ENCODE measurements at regions not wholly inside any gene's neighbourhood (a gene's known extent, or its start where the extent isn't known, plus 50 kb on each side); places are given as distances from the start of the nearest gene placed in this dataset.
"Not testable (repeated sequence)": the region's sequence is repeated elsewhere in the genome, so short reads cannot be mapped to it uniquely, and the experiment has no call there.

GRCh38 chr10:46720811-46721518, 142.0 kb downstream of the SYT15 start:
- not testable (repeated sequence) for TF ChIP-seq CHD2 (IDR thresholded peaks at IDR 0.05; ENCODE audit: low read depth, low read length); LARP7 (IDR thresholded peaks at IDR 0.05); POLR2A (conservative IDR thresholded peaks at IDR 0.05); IRF2 (CRISPR knock-in tag; IDR thresholded peaks at IDR 0.05); MAZ (CRISPR knock-in tag; conservative IDR thresholded peaks at IDR 0.05 in 1 of 2, IDR thresholded peaks at IDR 0.05 in 1 of 2); CREB3L1 (IDR thresholded peaks at IDR 0.05; ENCODE audit: borderline replicate concordance, low read depth); POLR2AphosphoS5 (IDR thresholded peaks at IDR 0.05; ENCODE audit: control insufficient read depth, insufficient read depth, low read depth, low read length); SNAPC5 (CRISPR knock-in tag; IDR thresholded peaks at IDR 0.05); HNRNPLL (IDR thresholded peaks at IDR 0.05; ENCODE audit: low read depth, low read length, poor library complexity, severe bottlenecking); CBFB (CRISPR knock-in tag; IDR thresholded peaks at IDR 0.05)
